B cell (primary cell): ENCODE measurements at regions not wholly inside any gene's neighbourhood (a gene's known extent, or its start where the extent isn't known, plus 50 kb on each side); places are given as distances from the start of the nearest gene placed in this dataset.

Experiments
- ATAC-seq: fragments of 200-7000 bp; cut with Tn5 transposase; one replicate; pipeline ENCODE4 v1.10.0; 2021; ENCODE audit warnings: low read depth, mild to moderate bottlenecking, moderate number of reproducible peaks, moderate library complexity
- CTCF ChIA-PET: fragments of 350-600 bp; sonication (Branson Sonifier 250); formaldehyde crosslinking; loops from one replicate; lab custom pipeline; 2021; ENCODE audit warnings: antibody characterized with exemption, inconsistent platforms; lab: Charles Lee
- POLR2A ChIA-PET: fragments of 350-600 bp; sonication (Branson Sonifier 250); formaldehyde crosslinking; loops from one replicate; lab custom pipeline; 2021; ENCODE audit warnings: antibody characterized with exemption; lab: Charles Lee
- DNase-seq: peaks from one replicate; pipeline ENCODE4 v3.0.0; 2013
- H2AFZ ChIP-seq: 2 replicates; pipeline ENCODE4 v1.6.1; 2012; ENCODE audit warnings: mild to moderate bottlenecking, low read depth, low read length; ENCODE audit not compliant: insufficient read depth, poor library complexity, severe bottlenecking
- H3K27ac ChIP-seq, 2 donors: 1 replicate in 1 of 2; 2 replicates in 1 of 2; pipeline ENCODE4 v1.5.1; 2012 to 2013; ENCODE audit warnings: low read length in 2 of 2, mild to moderate bottlenecking in 2 of 2, moderate library complexity in 1 of 2
- H3K27me3 ChIP-seq, 4 experiments: fragments of 200-600 bp in 1 of 4; sonication (generic) in 1 of 4; replicated peaks in 1 of 4; 1 replicate in 2 of 4; 2 replicates in 2 of 4; pipeline versions ENCODE4 v1.6.1 to v1.7.0; 2013 to 2016; ENCODE audit warnings: low read length in 3 of 4, mild to moderate bottlenecking in 2 of 4, mixed read lengths in 1 of 4, moderate library complexity in 1 of 4; ENCODE audit not compliant: insufficient read depth in 4 of 4, control insufficient read depth in 3 of 4; ENCODE audit errors: control extremely low read depth in 1 of 4
- H3K36me3 ChIP-seq, 2 experiments: replicated peaks in 1 of 2; 1 replicate in 1 of 2; 2 replicates in 1 of 2; pipeline versions ENCODE4 v1.6.1 to v1.7.1; 2013; ENCODE audit warnings: low read length in 1 of 2; ENCODE audit not compliant: insufficient read depth in 2 of 2, control insufficient read depth in 1 of 2; ENCODE audit errors: control extremely low read depth in 1 of 2, extremely low read depth in 1 of 2
- H3K4me1 ChIP-seq, 2 donors: fragments of 200-600 bp in 1 of 2; sonication (generic) in 1 of 2; 1 replicate in 1 of 2; 2 replicates in 1 of 2; pipeline versions ENCODE4 v1.5.1 to v1.6.1; 2013 to 2017; ENCODE audit warnings: low read length in 2 of 2; ENCODE audit not compliant: control insufficient read depth in 2 of 2, insufficient read depth in 2 of 2
- H3K4me2 ChIP-seq: replicated peaks from 2 replicates; pipeline ENCODE3; 2012; ENCODE audit warnings: mild to moderate bottlenecking, low read depth, low read length; ENCODE audit not compliant: poor library complexity, severe bottlenecking
- H3K4me3 ChIP-seq, 5 experiments: fragments of 200-600 bp in 1 of 5; sonication (generic) in 1 of 5; 1 replicate in 3 of 5; 2 replicates in 2 of 5; pipeline versions ENCODE4 v1.5.1 to v1.7.0; 2011 to 2016; ENCODE audit warnings: low read length in 4 of 5, mild to moderate bottlenecking in 4 of 5, low read depth in 2 of 5, control low read depth in 1 of 5, moderate library complexity in 1 of 5; ENCODE audit not compliant: insufficient read depth in 1 of 5; ENCODE audit errors: control extremely low read depth in 1 of 5, extremely low read depth in 1 of 5
- H3K79me2 ChIP-seq: fragments of 200-600 bp; sonication (generic); one replicate; pipeline ENCODE4 v1.6.0; 2016; ENCODE audit warnings: low read length; ENCODE audit not compliant: control insufficient read depth, insufficient read depth
- H3K9ac ChIP-seq: fragments of 200-600 bp; sonication (generic); 2 replicates; pipeline ENCODE4 v1.6.1; 2017; ENCODE audit warnings: mild to moderate bottlenecking, low read length, moderate library complexity
- H3K9me3 ChIP-seq, 3 donors: one replicate each; pipeline versions ENCODE4 v1.6.1 to v1.7.1; 2013; ENCODE audit warnings: low read length in 2 of 3; ENCODE audit not compliant: control insufficient read depth in 2 of 3, insufficient read depth in 1 of 3; ENCODE audit errors: control extremely low read depth in 1 of 3
- H4K20me1 ChIP-seq: 2 replicates; pipeline ENCODE4 v1.6.0; 2012; ENCODE audit warnings: mild to moderate bottlenecking, low read length; ENCODE audit not compliant: insufficient read depth, control insufficient read depth, poor library complexity, severe bottlenecking
- H3K27ac Mint-ChIP-seq: one replicate; pipeline ENCODE4 v1.8.0; 2021; ENCODE audit warnings: mixed read lengths
- H3K27me3 Mint-ChIP-seq: one replicate; pipeline ENCODE4 v1.8.0; 2021; ENCODE audit warnings: mixed read lengths
- H3K4me1 Mint-ChIP-seq: one replicate; pipeline ENCODE4 v1.8.0; 2021; ENCODE audit warnings: mixed read lengths
- H3K4me3 Mint-ChIP-seq: one replicate; pipeline ENCODE4 v1.8.0; 2021; ENCODE audit warnings: mixed read lengths
- H3K9me3 Mint-ChIP-seq: one replicate; pipeline ENCODE4 v1.8.0; 2022; ENCODE audit warnings: mixed read lengths; ENCODE audit not compliant: insufficient read depth
- EZH2 ChIP-seq: IDR thresholded peaks from 2 replicates; pipeline ENCODE4 v1.6.1; 2012; ENCODE audit warnings: borderline replicate concordance, low read depth, mild to moderate bottlenecking, moderate library complexity, low read length; ENCODE audit not compliant: insufficient read depth, poor library complexity, severe bottlenecking
- WGBS: methylation state at CpG from one replicate; pipeline ENCODE4 v1.1.5; 2013; ENCODE audit warnings: missing lambda C conversion rate; ENCODE audit not compliant: insufficient coverage; 5-methylcytosine and 5-hydroxymethylcytosine counted together
- intact Hi-C: fragments of 100-400 bp; cut with micrococcal nuclease; formaldehyde crosslinking; loops from one replicate; pipeline ENCODE4 v1.10.0; 2022
- TF ChIP-seq, protein P1 (sequence below): fragments of 200-600 bp; IDR thresholded peaks from one replicate; pipeline ENCODE4 v1.8.0; 2022; ENCODE audit warnings: antibody characterized with exemption, mild to moderate bottlenecking

GRCh38 chr19:31089681-31090080 is 259.6 kb downstream of the TSHZ3 start:
- no CpG with 5 or more reads among the region's 5 CpGs for WGBS
- Histone ChIP-seq H2AFZ (no peak overlapping the region), H3K27ac (no peak overlapping the region), H3K4me3 (no peak overlapping the region), H3K27me3 (no peaks in the 10 kb centered on the region), H3K4me2 (no peak overlapping the region), H3K4me1 (no peaks in the 10 kb centered on the region), H3K9ac (no peak overlapping the region), H3K36me3 (no peaks in the 10 kb centered on the region), H3K9me3 (peaks cover 0 to 13% (median 0%) of the 10 kb centered on the region in 3 donors), H4K20me1 (no peaks in the 10 kb centered on the region), H3K79me2 (no peaks in the 10 kb centered on the region)
- no peak overlapping the region for H3K4me3 Mint-ChIP-seq
- CTCF ChIA-PET: no interaction called here
- no peaks in the 10 kb centered on the region for H3K27me3 Mint-ChIP-seq
- DNase-seq (no peak), ATAC-seq (no peak)
- POLR2A ChIA-PET: no interaction called here
- H3K4me1 Mint-ChIP-seq: no peaks in the 10 kb centered on the region
- no peak for TF ChIP-seq EZH2
- TF ChIP-seq, protein P1, sequence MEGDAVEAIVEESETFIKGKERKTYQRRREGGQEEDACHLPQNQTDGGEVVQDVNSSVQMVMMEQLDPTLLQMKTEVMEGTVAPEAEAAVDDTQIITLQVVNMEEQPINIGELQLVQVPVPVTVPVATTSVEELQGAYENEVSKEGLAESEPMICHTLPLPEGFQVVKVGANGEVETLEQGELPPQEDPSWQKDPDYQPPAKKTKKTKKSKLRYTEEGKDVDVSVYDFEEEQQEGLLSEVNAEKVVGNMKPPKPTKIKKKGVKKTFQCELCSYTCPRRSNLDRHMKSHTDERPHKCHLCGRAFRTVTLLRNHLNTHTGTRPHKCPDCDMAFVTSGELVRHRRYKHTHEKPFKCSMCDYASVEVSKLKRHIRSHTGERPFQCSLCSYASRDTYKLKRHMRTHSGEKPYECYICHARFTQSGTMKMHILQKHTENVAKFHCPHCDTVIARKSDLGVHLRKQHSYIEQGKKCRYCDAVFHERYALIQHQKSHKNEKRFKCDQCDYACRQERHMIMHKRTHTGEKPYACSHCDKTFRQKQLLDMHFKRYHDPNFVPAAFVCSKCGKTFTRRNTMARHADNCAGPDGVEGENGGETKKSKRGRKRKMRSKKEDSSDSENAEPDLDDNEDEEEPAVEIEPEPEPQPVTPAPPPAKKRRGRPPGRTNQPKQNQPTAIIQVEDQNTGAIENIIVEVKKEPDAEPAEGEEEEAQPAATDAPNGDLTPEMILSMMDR: no peak
- intact Hi-C loops: no loop called here
- H3K9me3 Mint-ChIP-seq: no peaks in the 10 kb centered on the region
- H3K27ac Mint-ChIP-seq: no peak overlapping the region

DNA sequence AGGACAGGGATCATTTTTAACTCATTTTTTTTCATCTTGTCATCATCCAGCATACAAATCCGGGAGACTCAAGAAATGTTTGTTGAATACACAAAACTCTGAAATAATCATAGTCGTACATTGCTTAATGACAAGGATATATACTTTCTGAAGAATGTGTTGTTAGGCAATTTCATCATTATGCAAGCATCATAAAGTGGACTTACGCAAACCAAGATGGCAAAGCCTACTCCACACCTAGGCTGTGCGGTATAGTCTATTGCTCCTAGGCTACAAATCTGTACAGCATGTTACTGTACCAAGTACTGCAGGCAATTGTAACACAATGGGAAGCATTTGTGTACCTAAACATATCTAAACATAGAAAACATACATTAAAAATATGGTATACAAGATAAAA is 264.1 kb downstream of the TSHZ3 start:
- no peaks in the 10 kb centered on the region for H3K79me2 ChIP-seq
- H3K9ac ChIP-seq: no peak overlapping the region
- POLR2A ChIA-PET: no interaction called here
- Mint-ChIP-seq H3K9me3 (no peaks in the 10 kb centered on the region), H3K27ac (no peak overlapping the region), H3K27me3 (no peaks in the 10 kb centered on the region), H3K4me1 (no peaks in the 10 kb centered on the region), H3K4me3 (no peak overlapping the region)
- H3K9me3 ChIP-seq: peaks cover 0 to 8% (median 0%) of the 10 kb centered on the region in 3 donors
- intact Hi-C loops: no loop called here
- no peaks in the 10 kb centered on the region for H3K27me3 ChIP-seq
- DNase-seq: no peak
- no peak overlapping the region for H3K4me2 ChIP-seq
- TF ChIP-seq, protein P1: no peak
- no peak for TF ChIP-seq EZH2
- H3K27ac ChIP-seq: no peak overlapping the region
- no peak for ATAC-seq
- CTCF ChIA-PET: no interaction called here
- no CpG with 5 or more reads among the region's 4 CpGs for WGBS
- no peaks in the 10 kb centered on the region for H3K36me3 ChIP-seq
- no peaks in the 10 kb centered on the region for H4K20me1 ChIP-seq
- no peak overlapping the region for H3K4me3 ChIP-seq
- no peak overlapping the region for H2AFZ ChIP-seq
- no peaks in the 10 kb centered on the region for H3K4me1 ChIP-seq
